ENCODE measurements at regions not wholly inside any gene's neighbourhood (a gene's known extent, or its start where the extent isn't known, plus 50 kb on each side); places are given as distances from the start of the nearest gene placed in this dataset.
"Not testable (repeated sequence)": the region's sequence is repeated elsewhere in the genome, so short reads cannot be mapped to it uniquely, and the experiment has no call there.

GRCh38 chr6:104676679-104677078 lies 183.0 kb downstream of the HACE1 start:
- POLR2A ChIA-PET; H3K4me1 ChIP-seq (ENCODE audit: control extremely low read depth in 1 of 4, control insufficient read depth in 4 of 4, insufficient read depth in 4 of 4, low read length in 3 of 4); DNase-seq; H3K4me3 ChIP-seq (ENCODE audit: control insufficient read depth in 1 of 7, extremely low read depth in 1 of 7, insufficient read depth in 4 of 7, low read depth in 2 of 7, low read length in 6 of 7); H3K9me3 ChIP-seq (ENCODE audit: control extremely low read depth in 1 of 5, control insufficient read depth in 4 of 5, insufficient read depth in 2 of 5, low read depth in 1 of 5, low read length in 4 of 5); CTCF ChIA-PET; H3K36me3 ChIP-seq (ENCODE audit: control insufficient read depth in 4 of 4, insufficient read depth in 4 of 4, low read length in 3 of 4); H3K27ac ChIP-seq (ENCODE audit: insufficient read depth in 1 of 2, low read depth in 1 of 2, low read length in 2 of 2, poor library complexity in 1 of 2, severe bottlenecking in 2 of 2); H3K27me3 ChIP-seq (replicated peaks in 2 of 5; ENCODE audit: control insufficient read depth in 4 of 5, insufficient read depth in 5 of 5, low read length in 4 of 5): not testable (repeated sequence)
- 100% methylated on average over 1 of the region's 3 CpGs for WGBS (ENCODE audit: insufficient coverage)

DNA sequence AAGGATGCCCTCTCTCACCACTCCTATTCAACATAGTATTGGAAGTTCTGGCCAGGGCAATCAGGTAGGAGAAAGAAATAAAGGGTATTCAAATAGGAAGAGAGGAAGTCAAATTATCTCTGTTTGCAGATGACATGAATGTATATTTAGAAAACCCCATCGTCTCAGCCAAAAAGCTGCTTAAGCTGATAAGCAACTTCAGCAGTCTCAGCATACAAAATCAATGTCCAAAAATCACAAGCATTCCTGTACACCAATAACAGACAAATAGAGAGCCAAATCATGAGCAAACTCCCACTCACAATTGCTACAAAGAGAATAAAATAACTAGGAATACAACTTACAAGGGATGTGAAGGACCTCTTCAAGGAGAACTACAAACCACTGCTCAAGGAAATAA lies 184.6 kb downstream of the HACE1 start:
- CTCF ChIA-PET: interaction anchor here (2.0 kb wide), 1 partner anchor 9 kb away, joined by 5 read pairs; no protein-coding TSS in a partner anchor
- WGBS (ENCODE audit: insufficient coverage): no CpG with 5 or more reads among the region's 1 CpG
- H3K4me1 ChIP-seq (ENCODE audit: control extremely low read depth in 1 of 4, control insufficient read depth in 4 of 4, insufficient read depth in 4 of 4, low read length in 3 of 4); H3K9me3 ChIP-seq (ENCODE audit: control extremely low read depth in 1 of 5, control insufficient read depth in 4 of 5, insufficient read depth in 2 of 5, low read depth in 1 of 5, low read length in 4 of 5); H3K36me3 ChIP-seq (ENCODE audit: control insufficient read depth in 4 of 4, insufficient read depth in 4 of 4, low read length in 3 of 4); POLR2A ChIA-PET; H3K27ac ChIP-seq (ENCODE audit: insufficient read depth in 1 of 2, low read depth in 1 of 2, low read length in 2 of 2, poor library complexity in 1 of 2, severe bottlenecking in 2 of 2); H3K27me3 ChIP-seq (replicated peaks in 2 of 5; ENCODE audit: control insufficient read depth in 4 of 5, insufficient read depth in 5 of 5, low read length in 4 of 5); H3K4me3 ChIP-seq (ENCODE audit: control insufficient read depth in 1 of 7, extremely low read depth in 1 of 7, insufficient read depth in 4 of 7, low read depth in 2 of 7, low read length in 6 of 7): not testable (repeated sequence)
- peak; percentile 19 to 75 (median 54) for DNase-seq

DNA sequence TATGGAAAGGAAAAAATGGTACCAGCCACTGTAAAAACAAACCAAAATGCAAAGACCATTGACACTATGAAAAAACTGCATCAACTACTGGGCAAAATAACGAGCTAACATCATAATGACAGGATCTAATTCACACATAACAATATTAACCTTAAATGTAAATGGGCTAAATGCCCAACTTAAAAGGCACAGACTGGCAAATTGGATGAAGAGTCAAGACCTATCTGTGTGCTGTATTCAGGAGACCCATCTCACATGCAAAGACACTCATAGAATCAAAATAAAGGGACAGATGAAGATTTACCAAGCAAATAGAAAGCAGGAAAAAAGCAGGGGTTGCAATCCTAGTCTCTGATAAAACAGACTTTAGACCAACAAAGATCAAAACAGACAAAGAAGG lies 186.6 kb downstream of the HACE1 start:
- POLR2A ChIA-PET; H3K4me1 ChIP-seq (ENCODE audit: control extremely low read depth in 1 of 4, control insufficient read depth in 4 of 4, insufficient read depth in 4 of 4, low read length in 3 of 4); H3K27me3 ChIP-seq (replicated peaks in 2 of 5; ENCODE audit: control insufficient read depth in 4 of 5, insufficient read depth in 5 of 5, low read length in 4 of 5); CTCF ChIA-PET; H3K27ac ChIP-seq (ENCODE audit: insufficient read depth in 1 of 2, low read depth in 1 of 2, low read length in 2 of 2, poor library complexity in 1 of 2, severe bottlenecking in 2 of 2); H3K36me3 ChIP-seq (ENCODE audit: control insufficient read depth in 4 of 4, insufficient read depth in 4 of 4, low read length in 3 of 4); H3K4me3 ChIP-seq (ENCODE audit: control insufficient read depth in 1 of 7, extremely low read depth in 1 of 7, insufficient read depth in 4 of 7, low read depth in 2 of 7, low read length in 6 of 7): not testable (repeated sequence)
- DNase-seq: peak in 1 of 3 donors; percentile 51
- H3K9me3 ChIP-seq (ENCODE audit: control extremely low read depth in 1 of 5, control insufficient read depth in 4 of 5, insufficient read depth in 2 of 5, low read depth in 1 of 5, low read length in 4 of 5): peaks cover 0 to 10% (median 0%) of the 10 kb centered on the region in 5 experiments
- WGBS (ENCODE audit: insufficient coverage): no CpG with 5 or more reads among the region's 1 CpG

GRCh38 chr6:104671591-104671891 lies 188.2 kb downstream of the HACE1 start:
- peaks cover 0 to 10% (median 0%) of the 10 kb centered on the region in 5 experiments for H3K9me3 ChIP-seq (ENCODE audit: control extremely low read depth in 1 of 5, control insufficient read depth in 4 of 5, insufficient read depth in 2 of 5, low read depth in 1 of 5, low read length in 4 of 5)
- H3K27ac ChIP-seq (ENCODE audit: insufficient read depth in 1 of 2, low read depth in 1 of 2, low read length in 2 of 2, poor library complexity in 1 of 2, severe bottlenecking in 2 of 2); DNase-seq; H3K27me3 ChIP-seq (replicated peaks in 2 of 5; ENCODE audit: control insufficient read depth in 4 of 5, insufficient read depth in 5 of 5, low read length in 4 of 5); H3K4me3 ChIP-seq (ENCODE audit: control insufficient read depth in 1 of 7, extremely low read depth in 1 of 7, insufficient read depth in 4 of 7, low read depth in 2 of 7, low read length in 6 of 7); CTCF ChIA-PET; POLR2A ChIA-PET; H3K36me3 ChIP-seq (ENCODE audit: control insufficient read depth in 4 of 4, insufficient read depth in 4 of 4, low read length in 3 of 4); H3K4me1 ChIP-seq (ENCODE audit: control extremely low read depth in 1 of 4, control insufficient read depth in 4 of 4, insufficient read depth in 4 of 4, low read length in 3 of 4): not testable (repeated sequence)
- WGBS (ENCODE audit: insufficient coverage): 100% methylated on average over 1 of the region's 1 CpG

GRCh38 chr6:104670834-104671590 lies 188.7 kb downstream of the HACE1 start:
- WGBS (ENCODE audit: insufficient coverage): 97% methylated on average over 17 of the region's 17 CpGs
- H3K27me3 ChIP-seq (replicated peaks in 2 of 5; ENCODE audit: control insufficient read depth in 4 of 5, insufficient read depth in 5 of 5, low read length in 4 of 5); H3K4me3 ChIP-seq (ENCODE audit: control insufficient read depth in 1 of 7, extremely low read depth in 1 of 7, insufficient read depth in 4 of 7, low read depth in 2 of 7, low read length in 6 of 7); H3K27ac ChIP-seq (ENCODE audit: insufficient read depth in 1 of 2, low read depth in 1 of 2, low read length in 2 of 2, poor library complexity in 1 of 2, severe bottlenecking in 2 of 2); H3K36me3 ChIP-seq (ENCODE audit: control insufficient read depth in 4 of 4, insufficient read depth in 4 of 4, low read length in 3 of 4); POLR2A ChIA-PET; DNase-seq; CTCF ChIA-PET; H3K4me1 ChIP-seq (ENCODE audit: control extremely low read depth in 1 of 4, control insufficient read depth in 4 of 4, insufficient read depth in 4 of 4, low read length in 3 of 4): not testable (repeated sequence)
- peaks cover 0 to 10% (median 0%) of the 10 kb centered on the region in 5 experiments for H3K9me3 ChIP-seq (ENCODE audit: control extremely low read depth in 1 of 5, control insufficient read depth in 4 of 5, insufficient read depth in 2 of 5, low read depth in 1 of 5, low read length in 4 of 5)

DNA sequence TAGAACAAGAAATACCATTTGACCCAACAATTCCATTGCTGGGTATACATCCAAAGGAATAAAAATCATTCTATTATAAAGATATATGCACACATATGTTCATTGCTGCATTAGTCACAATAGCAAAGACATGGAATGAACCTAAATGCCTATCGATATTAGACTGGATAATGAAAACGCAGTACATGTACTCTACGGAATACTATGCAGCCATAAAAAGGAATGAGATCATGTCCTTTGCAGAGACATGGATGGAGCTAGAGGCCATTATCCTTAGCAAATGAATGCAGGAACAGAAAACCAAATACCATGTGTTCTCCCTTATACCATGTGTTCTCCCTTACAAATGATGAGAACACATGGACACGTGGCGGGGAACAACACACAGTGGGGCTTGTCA lies 190.2 kb downstream of the HACE1 start:
- H3K36me3 ChIP-seq (ENCODE audit: control insufficient read depth in 4 of 4, insufficient read depth in 4 of 4, low read length in 3 of 4): no peaks in the 10 kb centered on the region
- no peak overlapping the region for H3K4me3 ChIP-seq (ENCODE audit: control insufficient read depth in 1 of 7, extremely low read depth in 1 of 7, insufficient read depth in 4 of 7, low read depth in 2 of 7, low read length in 6 of 7)
- CTCF ChIA-PET: no interaction called here
- no peak overlapping the region for H3K27ac ChIP-seq (ENCODE audit: insufficient read depth in 1 of 2, low read depth in 1 of 2, low read length in 2 of 2, poor library complexity in 1 of 2, severe bottlenecking in 2 of 2)
- POLR2A ChIA-PET: no interaction called here
- peaks cover 0 to 14% (median 0%) of the 10 kb centered on the region in 5 experiments for H3K9me3 ChIP-seq (ENCODE audit: control extremely low read depth in 1 of 5, control insufficient read depth in 4 of 5, insufficient read depth in 2 of 5, low read depth in 1 of 5, low read length in 4 of 5)
- no peaks in the 10 kb centered on the region for H3K4me1 ChIP-seq (ENCODE audit: control extremely low read depth in 1 of 4, control insufficient read depth in 4 of 4, insufficient read depth in 4 of 4, low read length in 3 of 4)
- no peaks in the 10 kb centered on the region for H3K27me3 ChIP-seq (replicated peaks in 2 of 5; ENCODE audit: control insufficient read depth in 4 of 5, insufficient read depth in 5 of 5, low read length in 4 of 5)
- 100% methylated on average over 3 of the region's 5 CpGs for WGBS (ENCODE audit: insufficient coverage)
- DNase-seq: no peak

DNA sequence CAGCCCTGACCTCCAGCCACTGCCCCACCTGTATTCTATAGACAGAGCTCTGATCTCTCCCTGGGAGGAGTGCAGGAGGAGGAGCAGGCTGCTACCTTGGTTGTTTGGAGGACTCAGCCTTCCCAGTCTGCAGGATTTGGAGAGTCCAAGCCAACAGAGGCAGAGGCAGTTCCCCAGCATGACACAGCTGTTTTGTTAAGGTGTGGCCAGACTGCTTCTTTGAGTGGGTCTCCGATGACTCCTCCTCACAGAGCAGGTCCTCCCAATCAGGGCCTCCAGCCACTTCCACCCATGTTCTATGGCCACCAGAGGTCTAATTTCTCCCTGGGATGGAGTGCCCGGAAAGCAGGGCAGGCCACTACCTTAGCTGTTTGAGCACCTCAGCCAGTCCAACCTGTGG lies 203.5 kb downstream of the HACE1 start:
- H3K27ac ChIP-seq (ENCODE audit: insufficient read depth in 1 of 2, low read depth in 1 of 2, low read length in 2 of 2, poor library complexity in 1 of 2, severe bottlenecking in 2 of 2): no peak overlapping the region
- peaks cover 0 to 8% (median 0%) of the 10 kb centered on the region in 5 experiments for H3K9me3 ChIP-seq (ENCODE audit: control extremely low read depth in 1 of 5, control insufficient read depth in 4 of 5, insufficient read depth in 2 of 5, low read depth in 1 of 5, low read length in 4 of 5)
- H3K36me3 ChIP-seq (ENCODE audit: control insufficient read depth in 4 of 4, insufficient read depth in 4 of 4, low read length in 3 of 4): no peaks in the 10 kb centered on the region
- no peak for DNase-seq
- ChIA-PET CTCF (no interaction called here), POLR2A (no interaction called here)
- no peak overlapping the region for H3K4me3 ChIP-seq (ENCODE audit: control insufficient read depth in 1 of 7, extremely low read depth in 1 of 7, insufficient read depth in 4 of 7, low read depth in 2 of 7, low read length in 6 of 7)
- WGBS (ENCODE audit: insufficient coverage): 100% methylated on average over 1 of the region's 2 CpGs
- peaks cover 4 to 24% (median 13%) of the 10 kb centered on the region in 4 experiments for H3K4me1 ChIP-seq (ENCODE audit: control extremely low read depth in 1 of 4, control insufficient read depth in 4 of 4, insufficient read depth in 4 of 4, low read length in 3 of 4)
- no peaks in the 10 kb centered on the region for H3K27me3 ChIP-seq (replicated peaks in 2 of 5; ENCODE audit: control insufficient read depth in 4 of 5, insufficient read depth in 5 of 5, low read length in 4 of 5)
